ENCODE measurements at regions not wholly inside any gene's neighbourhood (a gene's known extent, or its start where the extent isn't known, plus 50 kb on each side); places are given as distances from the start of the nearest gene placed in this dataset.

GRCh38 chr6:80445751-80446150, 339.3 kb downstream of the BCKDHB start (continued):
- TF ChIP-seq, protein P1, sequence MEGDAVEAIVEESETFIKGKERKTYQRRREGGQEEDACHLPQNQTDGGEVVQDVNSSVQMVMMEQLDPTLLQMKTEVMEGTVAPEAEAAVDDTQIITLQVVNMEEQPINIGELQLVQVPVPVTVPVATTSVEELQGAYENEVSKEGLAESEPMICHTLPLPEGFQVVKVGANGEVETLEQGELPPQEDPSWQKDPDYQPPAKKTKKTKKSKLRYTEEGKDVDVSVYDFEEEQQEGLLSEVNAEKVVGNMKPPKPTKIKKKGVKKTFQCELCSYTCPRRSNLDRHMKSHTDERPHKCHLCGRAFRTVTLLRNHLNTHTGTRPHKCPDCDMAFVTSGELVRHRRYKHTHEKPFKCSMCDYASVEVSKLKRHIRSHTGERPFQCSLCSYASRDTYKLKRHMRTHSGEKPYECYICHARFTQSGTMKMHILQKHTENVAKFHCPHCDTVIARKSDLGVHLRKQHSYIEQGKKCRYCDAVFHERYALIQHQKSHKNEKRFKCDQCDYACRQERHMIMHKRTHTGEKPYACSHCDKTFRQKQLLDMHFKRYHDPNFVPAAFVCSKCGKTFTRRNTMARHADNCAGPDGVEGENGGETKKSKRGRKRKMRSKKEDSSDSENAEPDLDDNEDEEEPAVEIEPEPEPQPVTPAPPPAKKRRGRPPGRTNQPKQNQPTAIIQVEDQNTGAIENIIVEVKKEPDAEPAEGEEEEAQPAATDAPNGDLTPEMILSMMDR (conservative IDR thresholded peaks at IDR 0.05; ENCODE audit: low read depth in 2 of 2): no peak
- TF ChIP-seq STAT1 (IDR thresholded peaks at IDR 0.05; ENCODE audit: unreplicated experiment): no peak

DNA sequence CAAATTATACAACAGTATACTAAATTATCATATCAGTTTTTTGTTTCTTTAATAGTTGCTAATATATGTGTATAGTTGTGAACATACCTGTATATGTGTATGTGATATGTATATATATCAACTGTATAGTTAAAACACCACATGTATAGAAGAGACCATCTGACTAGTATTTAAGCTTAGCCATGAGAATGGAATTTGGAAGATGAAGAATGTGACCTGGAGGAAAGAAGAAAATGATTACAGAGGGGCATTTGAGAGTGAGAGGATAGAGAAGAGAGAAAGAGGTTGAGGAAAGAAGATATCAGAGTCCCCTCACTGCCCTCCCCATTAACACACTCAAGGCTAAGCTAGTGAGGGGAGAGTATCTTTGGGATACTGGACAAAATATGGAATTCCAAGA, 335.9 kb downstream of the BCKDHB start:
- Mint-ChIP-seq H3K27ac (no peak overlapping the region), H3K4me3 (no peak overlapping the region), H3K36me3 (ENCODE audit: low read depth) (peaks cover 25% of the 10 kb centered on the region), H3K9me3 (peaks cover 18% of the 10 kb centered on the region), H3K27me3 (ENCODE audit: insufficient read depth, low read depth, poor library complexity) (no peaks in the 10 kb centered on the region), H3K4me1 (peaks cover 6% of the 10 kb centered on the region; the same call in 2 of the 3 replicates)
- Histone ChIP-seq H3K27ac (ENCODE audit: low read depth) (no peak overlapping the region), H3F3A (replicated peaks; ENCODE audit: low read depth) (no peaks in the 10 kb centered on the region), H3K4me1 (ENCODE audit: insufficient read depth) (peaks cover 25% of the 10 kb centered on the region), H3K4me3 (no peak overlapping the region), H3K9me2 (ENCODE audit: insufficient read depth) (no peaks in the 10 kb centered on the region; the same call in 1 of the 2 replicates), H2AFZ (no peak overlapping the region), H3K79me2 (replicated peaks; ENCODE audit: insufficient read depth) (no peaks in the 10 kb centered on the region), H3K27me3 (ENCODE audit: insufficient read depth) (no peaks in the 10 kb centered on the region), H3K4me2 (no peak overlapping the region), H3K36me3 (ENCODE audit: insufficient read depth) (peaks cover 4% of the 10 kb centered on the region; the same call in 1 of the 2 replicates), H4K20me1 (replicated peaks; ENCODE audit: insufficient read depth) (no peaks in the 10 kb centered on the region)
- TF ChIP-seq CREB1 (CRISPR knock-in tag; IDR thresholded peaks at IDR 0.05; ENCODE audit: low read depth) (no peak), REST (IDR thresholded peaks at IDR 0.05; ENCODE audit: unreplicated experiment) (no peak), ZNF331 (CRISPR knock-in tag; IDR thresholded peaks at IDR 0.05; ENCODE audit: low read depth) (no peak), NANOG (IDR thresholded peaks at IDR 0.05; ENCODE audit: borderline replicate concordance) (no peak), POLR2AphosphoS5 (IDR thresholded peaks at IDR 0.05; ENCODE audit: low read depth) (no peak), EZH2 (IDR thresholded peaks at IDR 0.05; ENCODE audit: low read depth, unreplicated experiment) (no peak), JUNB (IDR thresholded peaks at IDR 0.05; ENCODE audit: unreplicated experiment) (no peak)
- TF ChIP-seq, protein P2, sequence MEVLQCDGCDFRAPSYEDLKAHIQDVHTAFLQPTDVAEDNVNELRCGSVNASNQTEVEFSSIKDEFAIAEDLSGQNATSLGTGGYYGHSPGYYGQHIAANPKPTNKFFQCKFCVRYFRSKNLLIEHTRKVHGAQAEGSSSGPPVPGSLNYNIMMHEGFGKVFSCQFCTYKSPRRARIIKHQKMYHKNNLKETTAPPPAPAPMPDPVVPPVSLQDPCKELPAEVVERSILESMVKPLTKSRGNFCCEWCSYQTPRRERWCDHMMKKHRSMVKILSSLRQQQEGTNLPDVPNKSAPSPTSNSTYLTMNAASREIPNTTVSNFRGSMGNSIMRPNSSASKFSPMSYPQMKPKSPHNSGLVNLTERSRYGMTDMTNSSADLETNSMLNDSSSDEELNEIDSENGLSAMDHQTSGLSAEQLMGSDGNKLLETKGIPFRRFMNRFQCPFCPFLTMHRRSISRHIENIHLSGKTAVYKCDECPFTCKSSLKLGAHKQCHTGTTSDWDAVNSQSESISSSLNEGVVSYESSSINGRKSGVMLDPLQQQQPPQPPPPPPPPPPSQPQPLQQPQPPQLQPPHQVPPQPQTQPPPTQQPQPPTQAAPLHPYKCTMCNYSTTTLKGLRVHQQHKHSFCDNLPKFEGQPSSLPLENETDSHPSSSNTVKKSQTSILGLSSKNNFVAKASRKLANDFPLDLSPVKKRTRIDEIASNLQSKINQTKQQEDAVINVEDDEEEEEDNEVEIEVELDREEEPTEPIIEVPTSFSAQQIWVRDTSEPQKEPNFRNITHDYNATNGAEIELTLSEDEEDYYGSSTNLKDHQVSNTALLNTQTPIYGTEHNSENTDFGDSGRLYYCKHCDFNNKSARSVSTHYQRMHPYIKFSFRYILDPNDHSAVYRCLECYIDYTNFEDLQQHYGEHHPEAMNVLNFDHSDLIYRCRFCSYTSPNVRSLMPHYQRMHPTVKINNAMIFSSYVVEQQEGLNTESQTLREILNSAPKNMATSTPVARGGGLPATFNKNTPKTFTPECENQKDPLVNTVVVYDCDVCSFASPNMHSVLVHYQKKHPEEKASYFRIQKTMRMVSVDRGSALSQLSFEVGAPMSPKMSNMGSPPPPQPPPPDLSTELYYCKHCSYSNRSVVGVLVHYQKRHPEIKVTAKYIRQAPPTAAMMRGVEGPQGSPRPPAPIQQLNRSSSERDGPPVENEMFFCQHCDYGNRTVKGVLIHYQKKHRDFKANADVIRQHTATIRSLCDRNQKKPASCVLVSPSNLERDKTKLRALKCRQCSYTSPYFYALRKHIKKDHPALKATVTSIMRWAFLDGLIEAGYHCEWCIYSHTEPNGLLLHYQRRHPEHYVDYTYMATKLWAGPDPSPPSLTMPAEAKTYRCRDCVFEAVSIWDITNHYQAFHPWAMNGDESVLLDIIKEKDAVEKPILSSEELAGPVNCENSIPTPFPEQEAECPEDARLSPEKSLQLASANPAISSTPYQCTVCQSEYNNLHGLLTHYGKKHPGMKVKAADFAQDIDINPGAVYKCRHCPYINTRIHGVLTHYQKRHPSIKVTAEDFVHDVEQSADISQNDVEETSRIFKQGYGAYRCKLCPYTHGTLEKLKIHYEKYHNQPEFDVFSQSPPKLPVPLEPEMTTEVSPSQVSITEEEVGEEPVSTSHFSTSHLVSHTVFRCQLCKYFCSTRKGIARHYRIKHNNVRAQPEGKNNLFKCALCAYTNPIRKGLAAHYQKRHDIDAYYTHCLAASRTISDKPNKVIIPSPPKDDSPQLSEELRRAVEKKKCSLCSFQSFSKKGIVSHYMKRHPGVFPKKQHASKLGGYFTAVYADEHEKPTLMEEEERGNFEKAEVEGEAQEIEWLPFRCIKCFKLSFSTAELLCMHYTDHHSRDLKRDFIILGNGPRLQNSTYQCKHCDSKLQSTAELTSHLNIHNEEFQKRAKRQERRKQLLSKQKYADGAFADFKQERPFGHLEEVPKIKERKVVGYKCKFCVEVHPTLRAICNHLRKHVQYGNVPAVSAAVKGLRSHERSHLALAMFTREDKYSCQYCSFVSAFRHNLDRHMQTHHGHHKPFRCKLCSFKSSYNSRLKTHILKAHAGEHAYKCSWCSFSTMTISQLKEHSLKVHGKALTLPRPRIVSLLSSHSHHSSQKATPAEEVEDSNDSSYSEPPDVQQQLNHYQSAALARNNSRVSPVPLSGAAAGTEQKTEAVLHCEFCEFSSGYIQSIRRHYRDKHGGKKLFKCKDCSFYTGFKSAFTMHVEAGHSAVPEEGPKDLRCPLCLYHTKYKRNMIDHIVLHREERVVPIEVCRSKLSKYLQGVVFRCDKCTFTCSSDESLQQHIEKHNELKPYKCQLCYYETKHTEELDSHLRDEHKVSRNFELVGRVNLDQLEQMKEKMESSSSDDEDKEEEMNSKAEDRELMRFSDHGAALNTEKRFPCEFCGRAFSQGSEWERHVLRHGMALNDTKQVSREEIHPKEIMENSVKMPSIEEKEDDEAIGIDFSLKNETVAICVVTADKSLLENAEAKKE (CRISPR knock-in tag; IDR thresholded peaks at IDR 0.05): no peak
- ATAC-seq (no peak), DNase-seq (ENCODE audit: low spot score) (no peak)

Measured in GM23338 (cell line).